ENCODE measurements at regions not wholly inside any gene's neighbourhood (a gene's known extent, or its start where the extent isn't known, plus 50 kb on each side); places are given as distances from the start of the nearest gene placed in this dataset.

GRCh38 chr10:50972591-50972990 lies 87.2 kb upstream of the A1CF start:
- peak overlapping the region; percentile 54 to 69 (median 64) for H3K27ac ChIP-seq (ENCODE audit: low read depth in 1 of 3, low read length in 2 of 3)
- FAIRE-seq (peak; percentile 64), DNase-seq (peak; percentile 91 to 98)
- 10 to 59% (median 21%) methylated on average over 4 of the region's 4 CpGs for WGBS, 3 donors
- H3K4me1 ChIP-seq (ENCODE audit: control insufficient read depth in 3 of 3, insufficient read depth in 2 of 3, low read depth in 1 of 3, low read length in 2 of 3), result peaks cover 2 to 20% (median 2%) of the 10 kb centered on the region in 3 donors
- H3K9me3 ChIP-seq (ENCODE audit: control insufficient read depth in 2 of 2, insufficient read depth in 1 of 2, low read depth in 1 of 2, low read length in 1 of 2), result peaks cover 0 to 3% of the 10 kb centered on the region in 2 donors
- no peak overlapping the region for H3K4me3 ChIP-seq (ENCODE audit: low read depth in 1 of 3, low read length in 3 of 3)
- no peaks in the 10 kb centered on the region for H3K27me3 ChIP-seq (ENCODE audit: control insufficient read depth in 3 of 3, insufficient read depth in 3 of 3, low read length in 3 of 3)
- H3K36me3 ChIP-seq (ENCODE audit: control insufficient read depth in 3 of 3, insufficient read depth in 2 of 3, low read depth in 1 of 3, low read length in 3 of 3), result no peaks in the 10 kb centered on the region

GRCh38 chr10:50981385-50981784 lies 92.9 kb upstream of the PRKG1 start:
- DNase-seq (no peak), FAIRE-seq (no peak)
- Histone ChIP-seq H3K4me1 (ENCODE audit: control insufficient read depth in 3 of 3, insufficient read depth in 2 of 3, low read depth in 1 of 3, low read length in 2 of 3) (no peaks in the 10 kb centered on the region), H3K36me3 (ENCODE audit: control insufficient read depth in 3 of 3, insufficient read depth in 2 of 3, low read depth in 1 of 3, low read length in 3 of 3) (no peaks in the 10 kb centered on the region), H3K9me3 (ENCODE audit: control insufficient read depth in 2 of 2, insufficient read depth in 1 of 2, low read depth in 1 of 2, low read length in 1 of 2) (no peaks in the 10 kb centered on the region), H3K4me3 (ENCODE audit: low read depth in 1 of 3, low read length in 3 of 3) (no peak overlapping the region), H3K27me3 (ENCODE audit: control insufficient read depth in 3 of 3, insufficient read depth in 3 of 3, low read length in 3 of 3) (no peaks in the 10 kb centered on the region), H3K27ac (ENCODE audit: low read depth in 1 of 3, low read length in 2 of 3) (no peak overlapping the region)

- no peak for FAIRE-seq
- no peaks in the 10 kb centered on the region for H3K36me3 ChIP-seq (ENCODE audit: control insufficient read depth in 3 of 3, insufficient read depth in 2 of 3, low read depth in 1 of 3, low read length in 3 of 3)
- no peak overlapping the region for H3K27ac ChIP-seq (ENCODE audit: low read depth in 1 of 3, low read length in 2 of 3)
Observed at GRCh38 chr10:50981904-50982303, 92.4 kb upstream of the PRKG1 start.

GRCh38 chr10:50982989-50983388 lies 91.3 kb upstream of the PRKG1 start:
- no peak overlapping the region for H3K4me3 ChIP-seq (ENCODE audit: low read depth in 1 of 3, low read length in 3 of 3)
- WGBS, 3 donors, result 58 to 71% (median 61%) methylated on average over 4 of the region's 4 CpGs

More at GRCh38 chr10:50981904-50982303, 92.4 kb upstream of the PRKG1 start:
- DNase-seq, result no peak
- H3K4me3 ChIP-seq (ENCODE audit: low read depth in 1 of 3, low read length in 3 of 3), result no peak overlapping the region
- H3K27me3 ChIP-seq (ENCODE audit: control insufficient read depth in 3 of 3, insufficient read depth in 3 of 3, low read length in 3 of 3), result no peaks in the 10 kb centered on the region
- WGBS, 3 donors, result 82 to 87% (median 82%) methylated on average over 1 of the region's 1 CpG
- H3K9me3 ChIP-seq (ENCODE audit: control insufficient read depth in 2 of 2, insufficient read depth in 1 of 2, low read depth in 1 of 2, low read length in 1 of 2), result no peaks in the 10 kb centered on the region
- H3K4me1 ChIP-seq (ENCODE audit: control insufficient read depth in 3 of 3, insufficient read depth in 2 of 3, low read depth in 1 of 3, low read length in 2 of 3), result no peaks in the 10 kb centered on the region

GRCh38 chr10:50987934-50988333 lies 86.4 kb upstream of the PRKG1 start:
- Histone ChIP-seq H3K9me3 (ENCODE audit: control insufficient read depth in 2 of 2, insufficient read depth in 1 of 2, low read depth in 1 of 2, low read length in 1 of 2) (no peaks in the 10 kb centered on the region), H3K4me3 (ENCODE audit: low read depth in 1 of 3, low read length in 3 of 3) (no peak overlapping the region), H3K27ac (ENCODE audit: low read depth in 1 of 3, low read length in 2 of 3) (no peak overlapping the region), H3K4me1 (ENCODE audit: control insufficient read depth in 3 of 3, insufficient read depth in 2 of 3, low read depth in 1 of 3, low read length in 2 of 3) (no peaks in the 10 kb centered on the region), H3K27me3 (ENCODE audit: control insufficient read depth in 3 of 3, insufficient read depth in 3 of 3, low read length in 3 of 3) (peaks cover 0 to 23% (median 0%) of the 10 kb centered on the region in 3 donors), H3K36me3 (ENCODE audit: control insufficient read depth in 3 of 3, insufficient read depth in 2 of 3, low read depth in 1 of 3, low read length in 3 of 3) (no peaks in the 10 kb centered on the region)
- FAIRE-seq, result no peak
- 21 to 70% (median 61%) methylated on average over 2 of the region's 2 CpGs for WGBS, 3 donors
- peak; percentile 25 to 39 for DNase-seq

More at GRCh38 chr10:50982989-50983388, 91.3 kb upstream of the PRKG1 start:
- no peaks in the 10 kb centered on the region for H3K9me3 ChIP-seq (ENCODE audit: control insufficient read depth in 2 of 2, insufficient read depth in 1 of 2, low read depth in 1 of 2, low read length in 1 of 2)
- H3K27me3 ChIP-seq (ENCODE audit: control insufficient read depth in 3 of 3, insufficient read depth in 3 of 3, low read length in 3 of 3), result no peaks in the 10 kb centered on the region
- H3K27ac ChIP-seq (ENCODE audit: low read depth in 1 of 3, low read length in 2 of 3), result no peak overlapping the region
- FAIRE-seq, result no peak
- H3K36me3 ChIP-seq (ENCODE audit: control insufficient read depth in 3 of 3, insufficient read depth in 2 of 3, low read depth in 1 of 3, low read length in 3 of 3), result no peaks in the 10 kb centered on the region
- DNase-seq, result no peak
- no peaks in the 10 kb centered on the region for H3K4me1 ChIP-seq (ENCODE audit: control insufficient read depth in 3 of 3, insufficient read depth in 2 of 3, low read depth in 1 of 3, low read length in 2 of 3)

- WGBS, 3 donors, result 34 to 51% (median 48%) methylated on average over 4 of the region's 4 CpGs
- H3K27me3 ChIP-seq (ENCODE audit: control insufficient read depth in 3 of 3, insufficient read depth in 3 of 3, low read length in 3 of 3), result peaks cover 0 to 28% (median 2%) of the 10 kb centered on the region in 3 donors
- no peaks in the 10 kb centered on the region for H3K36me3 ChIP-seq (ENCODE audit: control insufficient read depth in 3 of 3, insufficient read depth in 2 of 3, low read depth in 1 of 3, low read length in 3 of 3)
- H3K9me3 ChIP-seq (ENCODE audit: control insufficient read depth in 2 of 2, insufficient read depth in 1 of 2, low read depth in 1 of 2, low read length in 1 of 2), result no peaks in the 10 kb centered on the region
- FAIRE-seq (peak; percentile 93), DNase-seq (peak; percentile 36 to 38)
- no peaks in the 10 kb centered on the region for H3K4me1 ChIP-seq (ENCODE audit: control insufficient read depth in 3 of 3, insufficient read depth in 2 of 3, low read depth in 1 of 3, low read length in 2 of 3)
- no peak overlapping the region for H3K4me3 ChIP-seq (ENCODE audit: low read depth in 1 of 3, low read length in 3 of 3)
- H3K27ac ChIP-seq (ENCODE audit: low read depth in 1 of 3, low read length in 2 of 3), result no peak overlapping the region
Observed at GRCh38 chr10:50988792-50989191, 85.5 kb upstream of the PRKG1 start.

- Histone ChIP-seq H3K27me3 (ENCODE audit: control insufficient read depth in 3 of 3, insufficient read depth in 3 of 3, low read length in 3 of 3) (peaks cover 0 to 28% (median 3%) of the 10 kb centered on the region in 3 donors), H3K9me3 (ENCODE audit: control insufficient read depth in 2 of 2, insufficient read depth in 1 of 2, low read depth in 1 of 2, low read length in 1 of 2) (no peaks in the 10 kb centered on the region), H3K4me3 (ENCODE audit: low read depth in 1 of 3, low read length in 3 of 3) (peak overlapping the region; percentile 59 to 75 (median 70)), H3K36me3 (ENCODE audit: control insufficient read depth in 3 of 3, insufficient read depth in 2 of 3, low read depth in 1 of 3, low read length in 3 of 3) (no peaks in the 10 kb centered on the region), H3K4me1 (ENCODE audit: control insufficient read depth in 3 of 3, insufficient read depth in 2 of 3, low read depth in 1 of 3, low read length in 2 of 3) (no peaks in the 10 kb centered on the region), H3K27ac (ENCODE audit: low read depth in 1 of 3, low read length in 2 of 3) (peak overlapping the region in 2 of 3 donors; percentile 55 to 68)
- no peak for FAIRE-seq
- 1 to 2% (median 2%) methylated on average over 48 to 49 of the region's 49 CpGs for WGBS, 3 donors
- DNase-seq, result peak; percentile 40 to 72
Observed at GRCh38 chr10:50990568-50991455, 83.5 kb upstream of the PRKG1 start.

GRCh38 chr10:50991456-50992355 lies 82.6 kb upstream of the PRKG1 start:
- Histone ChIP-seq H3K9me3 (ENCODE audit: control insufficient read depth in 2 of 2, insufficient read depth in 1 of 2, low read depth in 1 of 2, low read length in 1 of 2) (no peaks in the 10 kb centered on the region), H3K27me3 (ENCODE audit: control insufficient read depth in 3 of 3, insufficient read depth in 3 of 3, low read length in 3 of 3) (peaks cover 0 to 28% (median 3%) of the 10 kb centered on the region in 3 donors), H3K27ac (ENCODE audit: low read depth in 1 of 3, low read length in 2 of 3) (peak overlapping the region; percentile 16 to 71 (median 55)), H3K4me3 (ENCODE audit: low read depth in 1 of 3, low read length in 3 of 3) (peak overlapping the region; percentile 59 to 75 (median 70)), H3K4me1 (ENCODE audit: control insufficient read depth in 3 of 3, insufficient read depth in 2 of 3, low read depth in 1 of 3, low read length in 2 of 3) (no peaks in the 10 kb centered on the region), H3K36me3 (ENCODE audit: control insufficient read depth in 3 of 3, insufficient read depth in 2 of 3, low read depth in 1 of 3, low read length in 3 of 3) (no peaks in the 10 kb centered on the region)
- FAIRE-seq (no peak), DNase-seq (peak; percentile 27 to 63)
- 0 to 1% (median 1%) methylated on average over 57 to 72 of the region's 72 CpGs for WGBS, 3 donors
